ENCODE measurements at regions not wholly inside any gene's neighbourhood (a gene's known extent, or its start where the extent isn't known, plus 50 kb on each side); places are given as distances from the start of the nearest gene placed in this dataset.

DNA sequence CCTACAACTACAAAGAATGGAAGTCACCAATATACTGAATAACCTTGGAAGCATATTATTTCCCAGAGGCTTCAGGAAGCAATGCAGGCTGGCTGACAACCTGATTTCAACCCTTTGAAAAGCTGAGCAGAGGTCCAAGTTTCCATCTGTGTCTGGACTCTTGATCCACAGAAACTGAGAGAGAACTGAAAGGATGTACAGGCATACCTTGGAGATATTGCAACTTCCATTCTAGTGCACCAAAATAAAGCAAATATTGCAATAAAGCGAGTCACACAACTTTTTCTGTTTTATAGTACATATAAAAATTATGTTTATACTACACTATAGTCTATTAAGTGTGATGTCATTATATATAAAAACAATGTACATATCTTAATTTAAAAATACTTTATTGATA is 85.3 kb downstream of the TYW3 start:
- DNase-seq = no peak

DNA sequence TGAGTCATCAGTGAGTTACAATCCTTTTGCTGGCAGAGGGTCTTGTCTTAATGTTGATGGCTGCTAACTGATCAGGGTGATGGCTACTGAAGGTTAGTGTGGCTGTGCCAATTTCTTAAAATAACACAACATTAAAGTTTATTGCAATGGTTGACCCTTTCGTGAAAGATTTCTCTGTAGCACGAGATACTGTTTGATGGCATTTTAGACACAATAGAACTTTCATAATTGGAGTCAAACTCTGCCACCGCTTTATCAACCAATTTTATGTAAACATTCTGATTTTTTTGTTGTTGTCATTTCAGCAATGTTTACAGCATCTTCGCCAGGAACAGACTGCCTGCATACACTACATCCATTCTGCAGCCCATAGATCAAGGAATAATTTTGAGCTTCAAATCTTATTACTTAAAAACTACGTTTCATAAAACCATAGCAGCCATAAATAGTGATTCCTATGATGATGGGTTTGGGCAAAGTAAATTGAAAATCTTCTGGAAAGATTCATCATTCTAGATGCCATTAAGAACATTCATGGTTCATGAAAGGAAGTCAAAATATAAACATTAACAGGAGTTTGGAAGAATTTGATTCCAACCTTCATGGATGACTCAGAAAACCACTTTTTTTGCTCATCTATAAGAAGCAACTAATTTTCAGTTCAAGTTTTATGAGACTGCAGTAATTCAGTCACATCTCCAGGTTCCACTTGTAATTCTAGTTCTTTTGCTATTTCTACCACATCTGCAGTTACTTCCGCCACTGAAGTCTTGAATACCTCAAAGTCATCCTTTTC is 85.9 kb downstream of the TYW3 start:
- no peak for DNase-seq

DNA sequence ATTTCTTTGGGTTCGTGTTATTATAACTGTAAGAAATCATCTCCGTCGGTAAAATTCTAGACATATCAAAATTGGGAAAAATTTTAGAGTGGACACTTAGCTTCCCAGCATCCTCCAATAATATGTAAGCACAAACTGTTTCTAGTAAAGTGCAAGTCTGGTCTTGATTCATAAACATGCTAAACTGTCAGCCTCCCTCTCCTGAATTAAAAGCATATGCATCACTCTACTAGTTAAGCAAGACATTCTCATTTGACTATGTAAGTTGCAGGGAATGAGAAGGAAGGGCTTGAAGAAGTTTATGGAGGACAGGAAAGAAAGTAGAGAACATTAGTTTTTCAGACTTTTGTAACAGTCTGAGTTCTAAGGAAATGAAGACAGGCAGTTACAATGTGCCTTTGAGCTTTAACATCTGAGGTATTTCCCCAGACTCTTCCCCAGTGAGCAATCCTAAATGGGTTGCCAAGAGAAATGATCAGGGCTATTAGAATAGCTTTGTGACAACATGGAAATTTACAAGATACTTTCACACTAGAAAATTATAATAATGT is 90.0 kb downstream of the TYW3 start:
- DNase-seq = no peak

DNA sequence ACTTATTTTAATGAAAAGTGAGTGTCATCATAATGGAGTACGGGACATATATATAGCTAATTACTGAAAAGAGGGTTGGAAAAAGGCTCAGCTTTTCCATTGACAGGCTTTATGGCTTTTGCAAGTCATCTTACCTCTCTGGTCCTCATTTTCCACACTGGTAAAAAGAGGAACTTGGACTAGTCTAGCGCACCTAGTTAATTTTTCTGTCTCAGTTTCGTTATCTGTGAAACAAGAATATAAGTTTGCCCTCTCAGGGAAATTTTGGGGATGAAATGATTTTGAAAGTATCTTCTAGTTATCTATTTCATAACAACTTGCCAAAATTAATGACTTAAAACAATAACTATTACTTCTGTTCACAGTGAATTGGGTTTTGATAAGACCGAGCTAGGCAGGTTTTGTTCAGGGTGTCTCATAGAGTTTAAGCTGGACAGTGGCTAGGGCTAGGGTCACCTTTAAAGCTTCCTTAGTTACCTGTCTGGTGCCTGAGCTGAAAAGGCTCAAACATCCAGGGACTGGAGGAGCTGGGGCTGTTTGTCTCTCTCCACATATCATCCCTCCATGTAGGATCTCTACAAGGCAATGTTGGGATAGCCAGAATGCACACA is 91.7 kb downstream of the TYW3 start:
- DNase-seq = no peak

GRCh38 chr1:74830766-74831165 is 97.8 kb downstream of the TYW3 start:
- DNase-seq = no peak

DNA sequence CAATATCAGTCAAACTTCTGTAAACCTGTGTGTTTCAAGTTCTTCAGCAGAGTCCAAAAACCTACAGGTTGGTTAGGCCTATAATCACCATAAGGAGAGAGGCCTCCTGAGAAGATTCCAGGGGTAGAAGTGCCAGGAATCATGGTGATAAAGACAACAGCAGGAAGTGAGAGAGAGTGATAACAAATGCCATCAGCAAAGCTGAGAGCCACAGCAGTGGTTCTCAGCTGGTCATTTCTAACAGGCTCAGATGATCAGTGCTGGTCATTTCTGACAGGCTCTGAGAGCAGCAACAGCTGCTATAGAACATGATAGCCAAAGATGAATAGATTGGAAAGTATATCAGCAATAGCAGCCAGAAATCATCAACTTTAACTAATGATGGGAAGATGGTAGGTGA is 101.3 kb downstream of the TYW3 start:
- no peak for DNase-seq

GRCh38 chr1:74835051-74835450 is 102.1 kb downstream of the TYW3 start:
- DNase-seq = no peak

DNA sequence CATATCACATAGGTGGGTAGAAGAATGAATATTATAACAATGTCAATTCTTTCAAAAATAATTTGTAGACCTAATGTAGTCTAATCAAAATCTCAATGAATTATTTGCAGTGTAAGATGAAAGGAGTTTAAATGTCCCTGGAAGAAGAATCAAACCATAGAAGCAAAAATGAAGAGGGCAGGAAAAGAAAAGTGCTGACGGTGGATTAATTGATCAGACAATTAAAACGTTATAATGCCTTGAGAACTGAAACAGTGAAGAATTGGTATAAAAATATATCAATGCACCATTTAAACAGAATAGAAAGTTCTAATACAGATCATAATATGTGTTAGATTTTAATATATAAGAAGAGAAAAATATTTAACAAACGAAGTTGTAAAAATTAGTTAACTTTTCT is 109.8 kb downstream of the TYW3 start:
- DNase-seq = no peak

GRCh38 chr1:74847715-74848114 is 114.8 kb downstream of the TYW3 start:
- no peak for DNase-seq

DNA sequence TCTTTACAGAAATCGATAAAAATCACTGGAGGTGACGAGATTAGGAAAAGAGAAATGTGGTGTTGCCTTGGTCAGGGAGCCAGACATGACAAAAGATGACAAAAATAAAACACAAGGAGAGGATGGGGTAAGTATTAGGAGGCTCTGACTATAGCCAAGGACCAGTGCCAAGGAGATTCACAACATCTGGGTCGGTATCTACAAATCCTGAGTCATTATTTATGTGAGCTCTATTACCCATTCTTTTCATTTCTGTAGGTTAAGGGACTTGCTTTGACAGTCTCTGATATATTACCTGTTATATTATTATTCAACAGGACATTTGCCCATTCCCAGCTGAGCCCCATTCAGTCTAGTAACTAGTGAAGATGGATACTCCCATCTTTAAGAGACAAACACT is 120.8 kb downstream of the TYW3 start:
- DNase-seq = no peak

GRCh38 chr1:74856174-74856573 is 123.2 kb downstream of the TYW3 start:
- no peak for DNase-seq

GRCh38 chr1:74857676-74858075 is 124.7 kb downstream of the TYW3 start:
- DNase-seq = no peak

- no peak for DNase-seq
These were observed 125.2 kb downstream of the TYW3 start for GRCh38 chr1:74858136-74858535.

- DNase-seq = no peak
These were observed 128.9 kb downstream of the TYW3 start for GRCh38 chr1:74861867-74862266.

DNA sequence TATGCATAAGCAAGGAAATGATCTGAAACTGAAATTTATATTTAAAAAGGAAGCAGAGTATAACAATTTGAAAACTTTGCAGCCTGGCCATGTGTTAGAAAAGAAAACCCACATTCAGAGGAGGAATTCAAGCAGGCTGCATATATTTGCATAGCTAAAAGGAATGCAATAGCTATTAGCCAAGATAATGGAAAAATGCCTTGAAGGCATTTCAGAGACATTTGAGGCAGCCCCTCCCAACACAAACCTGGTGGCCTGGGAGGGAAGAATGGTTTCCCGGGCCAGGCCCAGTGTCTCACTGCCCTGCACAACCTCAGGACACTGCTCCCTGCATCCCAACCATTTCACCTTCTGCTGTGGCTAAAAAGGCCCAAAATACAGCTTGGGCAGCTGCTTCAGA is 136.8 kb downstream of the TYW3 start:
- no peak for DNase-seq

GRCh38 chr1:74877366-74877765 is 144.4 kb downstream of the TYW3 start:
- DNase-seq = peak in 2 of 3 experiments; percentile 5 to 17

- DNase-seq = no peak
These were observed 162.5 kb downstream of the TYW3 start for GRCh38 chr1:74895411-74895810.

DNA sequence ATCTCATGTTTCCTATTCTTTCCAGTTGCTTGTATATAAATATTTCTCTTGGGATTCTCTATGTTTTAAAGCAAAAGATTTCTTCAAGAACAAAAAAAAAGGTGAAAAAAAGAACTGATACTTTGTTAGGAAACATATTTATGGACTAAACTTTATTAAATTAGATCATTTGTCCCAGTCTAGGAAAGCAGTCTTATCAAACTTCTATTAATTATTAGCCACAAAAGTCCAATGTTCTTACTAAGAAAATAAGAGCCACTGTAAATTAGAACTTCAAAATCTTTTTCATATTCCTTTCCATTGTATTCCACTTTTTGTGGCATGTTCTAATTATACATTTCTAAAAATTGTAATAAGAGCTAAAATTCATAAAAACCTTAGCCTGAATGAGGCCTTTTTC is 175.2 kb downstream of the TYW3 start:
- no peak for DNase-seq

DNA sequence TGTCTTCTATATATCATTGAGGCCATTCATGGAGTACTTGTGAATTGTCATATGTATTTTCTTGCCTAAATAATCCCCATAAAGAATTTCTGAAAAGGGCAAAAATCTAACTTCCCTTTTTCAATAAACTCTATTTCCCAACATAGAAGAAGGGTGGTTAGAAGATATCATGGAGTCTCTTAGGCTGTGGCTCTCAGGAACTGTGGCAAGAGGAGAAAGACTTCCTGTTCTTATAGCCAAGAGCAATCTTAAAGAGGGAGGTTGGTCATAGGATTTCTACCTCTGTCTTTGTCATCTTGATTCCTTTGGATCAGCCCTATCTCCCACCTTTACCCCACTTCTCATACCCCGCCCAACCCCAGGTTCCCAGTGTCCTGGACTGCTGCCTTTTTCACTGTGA is 175.8 kb downstream of the TYW3 start:
- no peak for DNase-seq

GRCh38 chr1:74913978-74914377 is 181.0 kb downstream of the TYW3 start:
- no peak for DNase-seq

- DNase-seq = no peak
These were observed 200.5 kb downstream of the TYW3 start for GRCh38 chr1:74933500-74933899.

GRCh38 chr1:74935446-74935845 is 198.7 kb upstream of the LHX8 start:
- no peak for DNase-seq

DNA sequence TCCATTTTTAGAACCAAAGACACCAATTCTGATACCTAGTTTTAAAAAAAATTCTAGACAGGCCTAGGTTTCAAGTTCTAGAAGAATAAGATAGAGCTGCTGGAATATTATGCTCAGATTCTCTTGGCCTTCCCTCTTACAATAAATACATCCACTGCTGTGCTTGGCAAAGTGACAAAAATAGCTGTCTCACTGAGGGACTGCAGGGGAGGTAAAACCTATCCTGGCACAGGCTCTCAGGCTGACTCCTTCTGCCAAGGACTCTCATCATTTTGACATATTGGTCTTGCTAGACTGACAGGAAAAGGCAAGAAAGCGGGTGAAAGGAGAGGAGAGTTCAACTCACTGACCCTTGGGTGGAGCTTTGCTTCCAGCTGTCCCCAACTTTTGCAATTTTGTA is 197.0 kb upstream of the LHX8 start:
- peak; percentile 36 to 81 (median 36) for DNase-seq

GRCh38 chr1:74943046-74943445 is 191.1 kb upstream of the LHX8 start:
- no peak for DNase-seq

GRCh38 chr1:74946388-74946787 is 187.8 kb upstream of the LHX8 start:
- no peak for DNase-seq

All from NCI-H1417 (cell line).